HepG2 (cell line): ENCODE measurements at regions not wholly inside any gene's neighbourhood (a gene's known extent, or its start where the extent isn't known, plus 50 kb on each side); places are given as distances from the start of the nearest gene placed in this dataset.

Experiments used
- ATAC-seq: fragments of 200-7000 bp; cut with Tn5 transposase; 3 replicates; pipeline ENCODE4 v1.9.1; 2020; ENCODE audit warnings: mild to moderate bottlenecking, moderate library complexity
- BruUV-seq: library from RNA; stranded (reverse); fragments of 400-500 nt; replicated peaks from 2 replicates; lab custom pipeline; 2021; lab: Mats Ljungman, UMichigan
- CTCF ChIA-PET: fragments of 300-600 bp; formaldehyde crosslinking; extraction: SDS; loops from one replicate; lab custom pipeline; 2021; ENCODE audit warnings: low total read pairs, inconsistent platforms, low intra/inter-chr PET ratio; lab: Yijun Ruan, JAX
- POLR2A ChIA-PET: fragments of 350-600 bp; sonication (Branson Sonifier 250); formaldehyde crosslinking; loops from one replicate; lab custom pipeline; 2020; ENCODE audit warnings: antibody characterized with exemption, inconsistent platforms; lab: Yijun Ruan, JAX
- DNase-seq: peaks from one replicate; pipeline ENCODE4 v3.0.0-alpha.2; 2015; ENCODE audit warnings: low spot score
- FAIRE-seq: peaks from 3 replicates; lab custom pipeline; 2011; peaks lifted over from hg19 to GRCh38; lab: Jason Lieb, UNC
- H2AFZ ChIP-seq: one replicate; pipeline ENCODE4 v1.6.1; 2011; ENCODE audit warnings: low read length, inconsistent platforms
- H3K27ac ChIP-seq: fragments of 300-600 bp; 3 replicates; pipeline ENCODE4 v1.8.0; 2011; ENCODE audit warnings: mixed run types, mild to moderate bottlenecking, mixed read lengths, low read length, inconsistent platforms; ENCODE audit not compliant: insufficient read depth; ENCODE audit errors: extremely low read length
- H3K27me3 ChIP-seq, 2 experiments: fragments of 200-600 bp in 1 of 2; 2 replicates in 1 of 2; 3 replicates in 1 of 2; pipeline versions ENCODE4 v1.6.0 to v1.8.0; 2011; ENCODE audit warnings: low read length in 2 of 2, mild to moderate bottlenecking in 2 of 2, moderate library complexity in 2 of 2, inconsistent platforms in 1 of 2; ENCODE audit not compliant: insufficient read depth in 2 of 2, control insufficient read depth in 1 of 2
- H3K36me3 ChIP-seq, 2 experiments: fragments of 200-600 bp in 1 of 2; replicated peaks in 1 of 2; 2 replicates in 1 of 2; 3 replicates in 1 of 2; pipeline versions ENCODE4 v1.5.1 to v1.8.0; 2011; ENCODE audit warnings: low read length in 2 of 2, inconsistent platforms in 1 of 2; ENCODE audit not compliant: insufficient read depth in 2 of 2, control insufficient read depth in 1 of 2
- H3K4me1 ChIP-seq: 2 replicates; pipeline ENCODE4 v1.5.1; 2012; ENCODE audit warnings: low read length, inconsistent platforms; ENCODE audit not compliant: insufficient read depth
- H3K4me2 ChIP-seq: 2 replicates; pipeline ENCODE4 v1.6.0; 2011; ENCODE audit warnings: low read depth, low read length, inconsistent platforms
- H3K4me3 ChIP-seq, 3 experiments: fragments of 200-600 bp in 1 of 3; sonication (generic), shearing (Covaris generic) in 1 of 3; replicated peaks in 1 of 3; 2 replicates each; pipeline ENCODE4 v1.5.1; 2011 to 2016; ENCODE audit warnings: low read length in 3 of 3, inconsistent platforms in 2 of 3, low read depth in 2 of 3, mild to moderate bottlenecking in 2 of 3, control low read depth in 1 of 3, mixed read lengths in 1 of 3; ENCODE audit not compliant: insufficient read depth in 1 of 3
- H3K79me2 ChIP-seq: one replicate; pipeline ENCODE4 v1.6.1; 2011; ENCODE audit warnings: low read length, inconsistent platforms; ENCODE audit not compliant: insufficient read depth
- H3K9ac ChIP-seq: 2 replicates; pipeline ENCODE4 v1.6.0; 2011; ENCODE audit warnings: mild to moderate bottlenecking, low read depth, low read length, inconsistent platforms; ENCODE audit not compliant: insufficient read depth
- H3K9me3 ChIP-seq: 2 replicates; pipeline ENCODE4 v1.5.1; 2012; ENCODE audit warnings: mild to moderate bottlenecking, low read length
- H4K20me1 ChIP-seq: 2 replicates; pipeline ENCODE4 v1.6.0; 2011; ENCODE audit warnings: inconsistent platforms, mild to moderate bottlenecking, low read length, moderate library complexity; ENCODE audit not compliant: insufficient read depth
- ASH2L ChIP-seq: fragments of 300-600, 200-600 bp; sonication (generic); IDR thresholded peaks from 2 replicates; pipeline ENCODE4 v1.7.0; 2017; ENCODE audit warnings: low read depth, mild to moderate bottlenecking, moderate library complexity, mixed read lengths, low read length; ENCODE audit not compliant: insufficient read length
- BCL3 ChIP-seq: sonication (generic); formaldehyde crosslinking; IDR thresholded peaks from 2 replicates; pipeline ENCODE4 v1.5.1; 2020; ENCODE audit warnings: mild to moderate bottlenecking, missing genetic modification reagents, moderate library complexity
- BHLHE40 ChIP-seq: IDR thresholded peaks from 2 replicates; pipeline ENCODE4 v1.6.1; 2011; ENCODE audit warnings: low read length, improper control_type of control experiment
- DMTF1 ChIP-seq: sonication (generic); formaldehyde crosslinking; IDR thresholded peaks from 2 replicates; pipeline ENCODE4 v1.4.0; 2020; ENCODE audit warnings: mild to moderate bottlenecking, missing genetic modification reagents
- EEA1 ChIP-seq: sonication (generic); formaldehyde crosslinking; IDR thresholded peaks from 2 replicates; pipeline ENCODE4 v1.5.1; 2020; ENCODE audit warnings: mild to moderate bottlenecking, missing genetic modification reagents, borderline replicate concordance
- HMGXB3 ChIP-seq: sonication (generic); formaldehyde crosslinking; IDR thresholded peaks from 2 replicates; pipeline ENCODE4 v1.4.0; 2020; ENCODE audit warnings: missing genetic modification reagents, borderline replicate concordance
- KDM5B ChIP-seq: sonication (generic); formaldehyde crosslinking; IDR thresholded peaks from 2 replicates; pipeline ENCODE4 v1.4.0; 2020; ENCODE audit warnings: missing genetic modification reagents, mild to moderate bottlenecking, borderline replicate concordance
- MTF1 ChIP-seq: sonication (generic); formaldehyde crosslinking; IDR thresholded peaks from 2 replicates; pipeline ENCODE4 v1.5.0; 2020; ENCODE audit warnings: missing genetic modification reagents
- MXD4 ChIP-seq: IDR thresholded peaks from 2 replicates; pipeline ENCODE4 v1.6.1; 2016; ENCODE audit warnings: mild to moderate bottlenecking, missing biosample characterization, missing genetic modification reagents
- PHF5A ChIP-seq: IDR thresholded peaks from one replicate; pipeline ENCODE4 v1.6.1; 2018; ENCODE audit warnings: low read depth, missing genetic modification reagents; ENCODE audit not compliant: unreplicated experiment
- RCOR2 ChIP-seq: IDR thresholded peaks from 2 replicates; pipeline ENCODE4 v1.6.1; 2016; ENCODE audit warnings: missing biosample characterization, missing genetic modification reagents
- SNAPC2 ChIP-seq: sonication (generic); formaldehyde crosslinking; IDR thresholded peaks from 2 replicates; pipeline ENCODE4 v1.8.1; 2022; ENCODE audit warnings: mild to moderate bottlenecking, missing genetic modification reagents
- ZFP1 ChIP-seq: IDR thresholded peaks from 2 replicates; pipeline ENCODE4 v1.6.1; 2016
- ZNF414 ChIP-seq: sonication (generic); formaldehyde crosslinking; IDR thresholded peaks from 2 replicates; pipeline ENCODE4 v1.5.0; 2020; ENCODE audit warnings: missing genetic modification reagents
- ZNF580 ChIP-seq: IDR thresholded peaks from 2 replicates; pipeline ENCODE4 v1.6.1; 2016; ENCODE audit warnings: low read depth, borderline replicate concordance
- ZNF652 ChIP-seq: IDR thresholded peaks from 2 replicates; pipeline ENCODE4 v1.6.1; 2016; ENCODE audit warnings: low read depth, borderline replicate concordance
- ZSCAN30 ChIP-seq: sonication (generic); formaldehyde crosslinking; IDR thresholded peaks from 2 replicates; pipeline ENCODE4 v1.5.0; 2020; ENCODE audit warnings: mild to moderate bottlenecking, missing genetic modification reagents
- WGBS: methylation state at CpG from one replicate; pipeline ENCODE4 v1.1.6; 2017; ENCODE audit warnings: low lambda C conversion rate; 5-methylcytosine and 5-hydroxymethylcytosine counted together
- in situ Hi-C: cut with HindIII; loops from 2 replicates; pipeline ENCODE4 v1.10.0; 2017; ENCODE audit warnings: low pct_unique_long_range_greater_than_20kb; ENCODE audit not compliant: extremely low pct_ligation_motif_present
- intact Hi-C: fragments of 100-400 bp; cut with micrococcal nuclease; formaldehyde crosslinking; loops from one replicate; pipeline ENCODE4 v1.10.0; 2022; ENCODE audit not compliant: unreplicated experiment

GRCh38 chr10:130623680-130624267 lies 487.6 kb downstream of the GLRX3 start:
- Histone ChIP-seq H4K20me1 (no peaks in the 10 kb centered on the region), H3K36me3 (no peaks in the 10 kb centered on the region), H3K79me2 (no peaks in the 10 kb centered on the region), H3K4me1 (no peaks in the 10 kb centered on the region), H3K9me3 (no peaks in the 10 kb centered on the region), H2AFZ (no peak overlapping the region), H3K4me2 (no peak overlapping the region), H3K27ac (no peak overlapping the region), H3K9ac (no peak overlapping the region), H3K27me3 (no peaks in the 10 kb centered on the region; a peak in 1 of 5 replicates), H3K4me3 (no peak overlapping the region)
- CTCF ChIA-PET = no interaction called here
- 3% methylated on average over 4 of the region's 4 CpGs for WGBS
- no peak for DNase-seq
- POLR2A ChIA-PET = no interaction called here
- FAIRE-seq = no peak
- in situ Hi-C loops (no loop called here), intact Hi-C loops (no loop called here)
- ATAC-seq = no peak
- BruUV-seq = no TSS peak
- TF ChIP-seq MXD4 (no peak), ASH2L (no peak), ZNF580 (CRISPR knock-in tag) (no peak), ZFP1 (CRISPR knock-in tag) (no peak), EEA1 (CRISPR knock-in tag) (no peak), PHF5A (CRISPR knock-in tag) (no peak), KDM5B (CRISPR knock-in tag) (no peak), HMGXB3 (CRISPR knock-in tag) (no peak), BCL3 (CRISPR knock-in tag) (no peak), MTF1 (no peak), DMTF1 (CRISPR knock-in tag) (no peak), RCOR2 (CRISPR knock-in tag) (no peak), SNAPC2 (CRISPR knock-in tag) (no peak), ZSCAN30 (CRISPR knock-in tag) (no peak), BHLHE40 (no peak), ZNF414 (CRISPR knock-in tag) (no peak), ZNF652 (CRISPR knock-in tag) (no peak)
